Natural killer cell treated with Interleukin-12 subunit alpha and Interleukin-12 subunit beta and Interleukin-15 and Interleukin-18, amount 100 ng/mL, for 72 hours (primary cell): ENCODE measurements at regions not wholly inside any gene's neighbourhood (a gene's known extent, or its start where the extent isn't known, plus 50 kb on each side); places are given as distances from the start of the nearest gene placed in this dataset.

Source experiments
- ATAC-seq, 2 donors: fragments of 150-1000 bp; cut with Tn5 transposase in 1 of 2; sonication (Bioruptor Pico), chemical (Tn5 transposase) in 1 of 2; 2 replicates each; pipeline ENCODE4 v1.10.0; 2021
- DNase-seq: peaks from one replicate; pipeline ENCODE4 v3.0.0; 2022; ENCODE audit warnings: low spot score
- H3K27ac Mint-ChIP-seq, 2 donors: 1 replicate in 1 of 2; 2 replicates in 1 of 2; pipeline ENCODE4 v1.8.0; 2022; ENCODE audit warnings: mixed read lengths in 2 of 2, mild to moderate bottlenecking in 1 of 2, moderate library complexity in 1 of 2
- H3K27me3 Mint-ChIP-seq, 2 donors: 1 replicate in 1 of 2; 2 replicates in 1 of 2; pipeline ENCODE4 v1.8.0; 2022; ENCODE audit warnings: mixed read lengths in 2 of 2
- H3K36me3 Mint-ChIP-seq: one replicate; pipeline ENCODE4 v1.8.0; 2022; ENCODE audit warnings: mixed read lengths
- H3K4me1 Mint-ChIP-seq, 2 donors: 1 replicate in 1 of 2; 2 replicates in 1 of 2; pipeline ENCODE4 v1.8.0; 2022; ENCODE audit warnings: low read depth in 2 of 2, mixed read lengths in 2 of 2, mild to moderate bottlenecking in 1 of 2
- H3K4me3 Mint-ChIP-seq: one replicate; pipeline ENCODE4 v1.8.0; 2022; ENCODE audit warnings: mixed read lengths
- H3K9me3 Mint-ChIP-seq: 2 replicates; pipeline ENCODE4 v1.8.0; 2022; ENCODE audit warnings: mixed read lengths

- Mint-ChIP-seq H3K36me3 (peaks cover 6% of the 10 kb centered on the region), H3K9me3 (no peaks in the 10 kb centered on the region), H3K27ac (no peak overlapping the region), H3K27me3 (peaks cover 55 to 58% of the 10 kb centered on the region in 2 donors), H3K4me1 (peaks cover 11 to 19% of the 10 kb centered on the region in 2 donors), H3K4me3 (no peak overlapping the region)
- ATAC-seq, result no peak
- DNase-seq, result no peak
Observed at GRCh38 chr2:41906338-41906725, 141.5 kb upstream of the PKDCC start.

GRCh38 chr2:41907141-41907540 is 140.7 kb upstream of the PKDCC start:
- Mint-ChIP-seq H3K4me1 (peaks cover 11 to 19% of the 10 kb centered on the region in 2 donors), H3K27me3 (peaks cover 54 to 58% of the 10 kb centered on the region in 2 donors), H3K4me3 (no peak overlapping the region), H3K36me3 (peaks cover 6% of the 10 kb centered on the region), H3K9me3 (no peaks in the 10 kb centered on the region), H3K27ac (no peak overlapping the region)
- ATAC-seq (no peak), DNase-seq (no peak)

- DNase-seq (no peak), ATAC-seq (peak in 1 of 2 donors; percentile 49)
- Mint-ChIP-seq H3K27ac (no peak overlapping the region), H3K36me3 (peaks cover 6% of the 10 kb centered on the region), H3K4me3 (peak overlapping the region; percentile 21), H3K4me1 (peaks cover 11 to 19% of the 10 kb centered on the region in 2 donors), H3K27me3 (peaks cover 58 to 61% of the 10 kb centered on the region in 2 donors), H3K9me3 (no peaks in the 10 kb centered on the region)
Observed at GRCh38 chr2:41907771-41908207, 140.0 kb upstream of the PKDCC start.

GRCh38 chr2:41908349-41908748 is 139.5 kb upstream of the PKDCC start:
- no peak for DNase-seq
- H3K36me3 Mint-ChIP-seq, result peaks cover 6% of the 10 kb centered on the region
- H3K4me1 Mint-ChIP-seq, result peaks cover 11 to 19% of the 10 kb centered on the region in 2 donors
- H3K9me3 Mint-ChIP-seq, result no peaks in the 10 kb centered on the region
- no peak overlapping the region for H3K27ac Mint-ChIP-seq
- peak overlapping the region; percentile 21 for H3K4me3 Mint-ChIP-seq
- peak in 1 of 2 donors; percentile 12 for ATAC-seq
- H3K27me3 Mint-ChIP-seq, result peaks cover 53 to 57% of the 10 kb centered on the region in 2 donors

GRCh38 chr2:41909584-41909983 is 138.2 kb upstream of the PKDCC start:
- ATAC-seq, result no peak
- H3K27me3 Mint-ChIP-seq, result peaks cover 53 to 55% of the 10 kb centered on the region in 2 donors
- H3K4me3 Mint-ChIP-seq, result no peak overlapping the region
- DNase-seq, result no peak
- H3K9me3 Mint-ChIP-seq, result no peaks in the 10 kb centered on the region
- peaks cover 11 to 19% of the 10 kb centered on the region in 2 donors for H3K4me1 Mint-ChIP-seq
- H3K27ac Mint-ChIP-seq, result no peak overlapping the region
- peaks cover 6% of the 10 kb centered on the region for H3K36me3 Mint-ChIP-seq

GRCh38 chr2:41910126-41910525 is 137.7 kb upstream of the PKDCC start:
- H3K27ac Mint-ChIP-seq, result no peak overlapping the region
- peak; percentile 28 to 55 for ATAC-seq

GRCh38 chr2:41911033-41911432 is 136.8 kb upstream of the PKDCC start:
- Mint-ChIP-seq H3K4me3 (no peak overlapping the region), H3K9me3 (no peaks in the 10 kb centered on the region), H3K4me1 (peaks cover 11 to 19% of the 10 kb centered on the region in 2 donors), H3K36me3 (peaks cover under 1% of the 10 kb centered on the region), H3K27me3 (peaks cover 43 to 52% of the 10 kb centered on the region in 2 donors), H3K27ac (no peak overlapping the region)
- ATAC-seq (no peak), DNase-seq (no peak)

More at GRCh38 chr2:41910126-41910525, 137.7 kb upstream of the PKDCC start:
- Mint-ChIP-seq H3K4me1 (peaks cover 11 to 19% of the 10 kb centered on the region in 2 donors), H3K4me3 (no peak overlapping the region), H3K9me3 (no peaks in the 10 kb centered on the region), H3K27me3 (peaks cover 52 to 58% of the 10 kb centered on the region in 2 donors), H3K36me3 (peaks cover 6% of the 10 kb centered on the region)
- DNase-seq, result no peak

- H3K36me3 Mint-ChIP-seq, result no peaks in the 10 kb centered on the region
- peaks cover 11 to 19% of the 10 kb centered on the region in 2 donors for H3K4me1 Mint-ChIP-seq
Observed at GRCh38 chr2:41912337-41912736, 135.5 kb upstream of the PKDCC start.

GRCh38 chr2:41912776-41913175 is 135.0 kb upstream of the PKDCC start:
- Mint-ChIP-seq H3K4me3 (no peak overlapping the region), H3K27me3 (peaks cover 46 to 48% of the 10 kb centered on the region in 2 donors), H3K36me3 (no peaks in the 10 kb centered on the region), H3K9me3 (no peaks in the 10 kb centered on the region), H3K27ac (peak overlapping the region in 1 of 2 donors; percentile 7), H3K4me1 (peaks cover 10 to 18% of the 10 kb centered on the region in 2 donors)
- ATAC-seq (no peak), DNase-seq (no peak)

More at GRCh38 chr2:41912337-41912736, 135.5 kb upstream of the PKDCC start:
- Mint-ChIP-seq H3K9me3 (no peaks in the 10 kb centered on the region), H3K4me3 (no peak overlapping the region), H3K27ac (peak overlapping the region in 1 of 2 donors; percentile 7), H3K27me3 (peaks cover 46 to 48% of the 10 kb centered on the region in 2 donors)
- ATAC-seq (no peak), DNase-seq (no peak)

GRCh38 chr2:41913311-41913710 is 134.5 kb upstream of the PKDCC start:
- H3K27ac Mint-ChIP-seq, result no peak overlapping the region
- H3K4me1 Mint-ChIP-seq, result peaks cover 5 to 13% of the 10 kb centered on the region in 2 donors
- H3K9me3 Mint-ChIP-seq, result no peaks in the 10 kb centered on the region
- no peaks in the 10 kb centered on the region for H3K36me3 Mint-ChIP-seq
- H3K27me3 Mint-ChIP-seq, result peaks cover 41 to 44% of the 10 kb centered on the region in 2 donors
- H3K4me3 Mint-ChIP-seq, result no peak overlapping the region
- ATAC-seq (no peak), DNase-seq (no peak)

- no peak for ATAC-seq
- peaks cover 40% of the 10 kb centered on the region in 2 donors for H3K27me3 Mint-ChIP-seq
- H3K27ac Mint-ChIP-seq, result no peak overlapping the region
Observed at GRCh38 chr2:41913921-41914609, 133.8 kb upstream of the PKDCC start.

GRCh38 chr2:41914936-41915335 is 132.9 kb upstream of the PKDCC start:
- Mint-ChIP-seq H3K36me3 (no peaks in the 10 kb centered on the region), H3K9me3 (no peaks in the 10 kb centered on the region), H3K4me1 (peaks cover 0 to 4% of the 10 kb centered on the region in 2 donors), H3K4me3 (no peak overlapping the region), H3K27me3 (peaks cover 34 to 40% of the 10 kb centered on the region in 2 donors), H3K27ac (no peak overlapping the region)
- DNase-seq, result no peak
- no peak for ATAC-seq

More at GRCh38 chr2:41913921-41914609, 133.8 kb upstream of the PKDCC start:
- Mint-ChIP-seq H3K36me3 (no peaks in the 10 kb centered on the region), H3K9me3 (no peaks in the 10 kb centered on the region), H3K4me1 (peaks cover 0 to 8% of the 10 kb centered on the region in 2 donors), H3K4me3 (no peak overlapping the region)
- no peak for DNase-seq

- Mint-ChIP-seq H3K27me3 (peaks cover 31 to 40% of the 10 kb centered on the region in 2 donors), H3K9me3 (no peaks in the 10 kb centered on the region), H3K27ac (no peak overlapping the region), H3K4me1 (peaks cover 0 to under 1% of the 10 kb centered on the region in 2 donors), H3K4me3 (no peak overlapping the region), H3K36me3 (no peaks in the 10 kb centered on the region)
- no peak for DNase-seq
- no peak for ATAC-seq
Observed at GRCh38 chr2:41916177-41916576, 131.6 kb upstream of the PKDCC start.

GRCh38 chr2:41917587-41917986 is 130.2 kb upstream of the PKDCC start:
- H3K4me3 Mint-ChIP-seq, result no peak overlapping the region
- no peaks in the 10 kb centered on the region for H3K9me3 Mint-ChIP-seq
- no peak for ATAC-seq
- no peaks in the 10 kb centered on the region for H3K4me1 Mint-ChIP-seq
- H3K27ac Mint-ChIP-seq, result no peak overlapping the region
- H3K36me3 Mint-ChIP-seq, result no peaks in the 10 kb centered on the region
- peaks cover 19 to 25% of the 10 kb centered on the region in 2 donors for H3K27me3 Mint-ChIP-seq
- DNase-seq, result no peak
